ENCODE measurements at regions not wholly inside any gene's neighbourhood (a gene's known extent, or its start where the extent isn't known, plus 50 kb on each side); places are given as distances from the start of the nearest gene placed in this dataset.

DNA sequence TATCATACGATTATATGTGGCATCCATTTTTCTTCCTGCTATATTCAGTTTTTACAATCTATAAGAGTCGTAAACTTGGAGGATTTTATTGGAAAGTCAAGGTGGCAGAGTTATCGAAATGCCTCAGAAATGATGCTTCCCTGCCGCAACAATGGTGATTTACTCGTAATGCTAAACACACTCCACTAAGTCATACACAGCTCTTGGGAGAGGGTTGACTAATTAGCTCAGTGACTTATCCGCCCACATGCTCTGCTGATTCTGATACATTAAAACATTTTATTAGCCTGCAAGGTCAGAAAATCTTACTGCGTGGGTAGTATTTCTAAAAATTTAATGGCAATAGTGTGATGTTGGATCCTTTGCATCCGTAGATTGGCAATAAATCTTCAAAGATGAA, 420.1 kb downstream of the ARAP2 start:
- TF ChIP-seq, protein P1, sequence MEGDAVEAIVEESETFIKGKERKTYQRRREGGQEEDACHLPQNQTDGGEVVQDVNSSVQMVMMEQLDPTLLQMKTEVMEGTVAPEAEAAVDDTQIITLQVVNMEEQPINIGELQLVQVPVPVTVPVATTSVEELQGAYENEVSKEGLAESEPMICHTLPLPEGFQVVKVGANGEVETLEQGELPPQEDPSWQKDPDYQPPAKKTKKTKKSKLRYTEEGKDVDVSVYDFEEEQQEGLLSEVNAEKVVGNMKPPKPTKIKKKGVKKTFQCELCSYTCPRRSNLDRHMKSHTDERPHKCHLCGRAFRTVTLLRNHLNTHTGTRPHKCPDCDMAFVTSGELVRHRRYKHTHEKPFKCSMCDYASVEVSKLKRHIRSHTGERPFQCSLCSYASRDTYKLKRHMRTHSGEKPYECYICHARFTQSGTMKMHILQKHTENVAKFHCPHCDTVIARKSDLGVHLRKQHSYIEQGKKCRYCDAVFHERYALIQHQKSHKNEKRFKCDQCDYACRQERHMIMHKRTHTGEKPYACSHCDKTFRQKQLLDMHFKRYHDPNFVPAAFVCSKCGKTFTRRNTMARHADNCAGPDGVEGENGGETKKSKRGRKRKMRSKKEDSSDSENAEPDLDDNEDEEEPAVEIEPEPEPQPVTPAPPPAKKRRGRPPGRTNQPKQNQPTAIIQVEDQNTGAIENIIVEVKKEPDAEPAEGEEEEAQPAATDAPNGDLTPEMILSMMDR (IDR thresholded peaks at IDR 0.05) = no peak
- TF ChIP-seq POLR2AphosphoS5 (IDR thresholded peaks at IDR 0.05) (no peak), POLR2A (IDR thresholded peaks at IDR 0.05) (no peak)
